ENCODE measurements at regions not wholly inside any gene's neighbourhood (a gene's known extent, or its start where the extent isn't known, plus 50 kb on each side); places are given as distances from the start of the nearest gene placed in this dataset.

- no peak for DNase-seq
Measured at GRCh38 chr12:94706250-94706661, 55.9 kb upstream of the TMCC3 start.

GRCh38 chr12:94705676-94706075 is 55.3 kb upstream of the TMCC3 start:
- no peak for DNase-seq

DNA sequence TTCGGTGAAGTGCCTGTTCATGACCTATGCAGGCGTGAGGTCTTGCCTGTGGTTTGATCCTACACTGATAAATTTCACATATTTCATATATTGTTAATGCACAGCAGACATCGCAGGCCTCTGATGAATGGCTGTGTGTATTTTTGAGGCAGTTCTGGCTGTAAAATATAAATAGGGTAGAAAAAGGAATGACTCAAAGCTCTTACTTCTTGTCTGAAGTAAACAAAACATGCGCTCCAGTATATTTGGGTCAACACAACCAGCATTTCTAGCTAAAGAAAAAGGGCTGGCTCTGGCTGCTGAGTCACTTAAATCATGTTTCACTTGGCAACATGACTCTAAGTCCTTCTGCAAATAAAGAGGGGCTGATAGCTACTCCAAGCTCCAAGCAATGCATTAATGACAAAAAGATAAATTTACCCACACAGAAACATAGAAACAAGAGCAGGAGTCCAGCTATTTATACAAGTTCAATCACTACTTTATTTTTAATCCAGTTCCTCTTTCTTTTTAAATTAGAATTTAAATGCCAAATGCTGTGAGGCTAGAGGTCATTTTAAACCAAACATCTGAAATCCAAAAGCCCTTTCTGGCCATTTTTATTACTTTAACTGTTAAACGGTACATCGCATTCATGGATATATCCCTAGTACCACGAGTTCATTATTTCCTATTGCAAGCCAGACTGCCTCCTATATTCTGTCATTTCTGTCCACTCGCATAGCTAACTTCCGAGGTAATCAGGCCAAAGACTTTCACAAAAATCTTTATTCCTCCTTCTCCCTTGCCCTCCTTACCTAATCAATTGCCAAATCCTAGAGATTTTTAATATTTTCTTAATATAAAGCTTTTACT is 54.3 kb upstream of the TMCC3 start:
- DNase-seq = no peak

DNA sequence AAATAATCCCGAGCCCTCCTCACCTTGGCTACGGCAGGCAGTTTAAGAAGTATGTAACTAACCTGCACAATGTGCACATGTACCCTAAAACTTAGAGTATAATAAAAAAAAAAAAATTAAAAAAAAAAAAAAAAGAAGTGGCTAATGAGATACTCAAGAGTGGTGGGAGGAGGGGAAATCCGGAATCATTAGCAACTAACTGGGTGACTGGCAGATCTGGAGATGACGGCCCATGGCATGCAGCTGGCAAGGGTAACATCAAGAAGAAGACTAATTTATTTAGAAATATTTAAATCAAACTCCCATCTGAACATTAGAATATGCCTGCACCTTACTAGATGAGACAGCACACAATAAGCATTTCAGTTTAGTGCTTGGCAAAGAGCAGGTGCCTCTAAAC is 52.3 kb upstream of the TMCC3 start:
- no peak for DNase-seq

- no peak for DNase-seq
Measured at GRCh38 chr12:94701711-94702110, 51.4 kb upstream of the TMCC3 start.

- no peak for DNase-seq
Measured at GRCh38 chr12:94700662-94701061, 50.3 kb upstream of the TMCC3 start.

Data from stimulated activated CD8-positive, alpha-beta memory T cell treated with anti-CD3 and anti-CD28 coated beads, Interleukin-4, amount 100 ng/mL, for 48 hours (primary cell).